Breast epithelium (tissue), 3 donors: ENCODE measurements at regions not wholly inside any gene's neighbourhood (a gene's known extent, or its start where the extent isn't known, plus 50 kb on each side); places are given as distances from the start of the nearest gene placed in this dataset.

Source experiments
- CTCF ChIP-seq, 3 donors: fragments of 450-650 bp; IDR thresholded peaks; one replicate each; pipeline ENCODE4 v1.5.1; 2016 to 2017; ENCODE audit warnings: antibody characterized with exemption in 3 of 3, mild to moderate bottlenecking in 3 of 3, moderate library complexity in 3 of 3
- POLR2A ChIP-seq: fragments of 450-650 bp; IDR thresholded peaks from one replicate; pipeline ENCODE4 v1.6.1; 2016; ENCODE audit warnings: antibody characterized with exemption, mild to moderate bottlenecking, moderate library complexity

- TF ChIP-seq POLR2A (no peak), CTCF (IDR thresholded peaks at IDR 0.05) (no peak)
Measured at GRCh38 chr7:96415293-96415940, 93.5 kb upstream of the SLC25A13 start.
